ENCODE measurements at regions not wholly inside any gene's neighbourhood (a gene's known extent, or its start where the extent isn't known, plus 50 kb on each side); places are given as distances from the start of the nearest gene placed in this dataset.
A peak's percentile ranks its signal among the peaks of the same experiment; 100 is the strongest.

DNA sequence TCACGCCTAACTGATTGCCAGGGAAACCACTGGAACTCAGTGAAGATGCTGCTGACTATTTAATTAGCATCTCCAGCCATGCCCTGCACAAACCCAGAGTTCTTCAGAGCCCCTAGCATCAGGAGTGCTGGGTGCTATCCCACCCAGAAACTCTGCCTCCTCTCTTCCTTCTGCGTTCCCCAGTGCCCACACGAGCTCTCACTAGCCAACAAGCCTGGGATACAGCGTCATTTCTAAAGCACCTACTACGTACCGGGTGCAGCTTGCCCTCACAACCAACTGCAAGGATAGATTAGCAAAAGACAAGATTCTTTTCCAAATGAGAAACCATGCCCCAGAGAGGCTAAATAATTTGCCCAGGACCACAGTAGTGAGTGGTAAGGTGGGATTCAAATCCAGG, 105.2 kb upstream of the FOXP4 start:
- peaks cover 12% of the 10 kb centered on the region for H3K27me3 ChIP-seq
- no peaks in the 10 kb centered on the region for H3K9me3 ChIP-seq
- no peak overlapping the region for H3K27ac ChIP-seq
- H3K36me3 ChIP-seq: no peaks in the 10 kb centered on the region
- TF ChIP-seq EP300 (IDR thresholded peaks at IDR 0.05) (no peak), POLR2A (IDR thresholded peaks at IDR 0.05) (no peak), POLR2AphosphoS5 (IDR thresholded peaks at IDR 0.05) (no peak), CTCF (IDR thresholded peaks at IDR 0.05) (no peak)
- no peak for ATAC-seq
- peaks cover 0 to 38% (median 18%) of the 10 kb centered on the region in 3 donors for H3K4me1 ChIP-seq
- WGBS, 2 donors (ENCODE audit: low coverage in 1 of 2): 96 to 97% methylated on average over 4 to 6 of the region's 6 CpGs
- H3K4me3 ChIP-seq: no peak overlapping the region

GRCh38 chr6:41441598-41442351, 104.4 kb upstream of the FOXP4 start:
- Histone ChIP-seq H3K9me3 (no peaks in the 10 kb centered on the region), H3K4me3 (no peak overlapping the region), H3K4me1 (peaks cover 0 to 39% (median 18%) of the 10 kb centered on the region in 3 donors), H3K27ac (no peak overlapping the region), H3K27me3 (peaks cover 12% of the 10 kb centered on the region), H3K36me3 (no peaks in the 10 kb centered on the region)
- WGBS, 2 donors (ENCODE audit: low coverage in 1 of 2): 89 to 96% methylated on average over 3 to 6 of the region's 9 CpGs
- ATAC-seq: no peak
- TF ChIP-seq POLR2A (IDR thresholded peaks at IDR 0.05): no peak
- no peak for TF ChIP-seq POLR2AphosphoS5 (IDR thresholded peaks at IDR 0.05)
- no peak for TF ChIP-seq EP300 (IDR thresholded peaks at IDR 0.05)
- TF ChIP-seq CTCF (IDR thresholded peaks at IDR 0.05): no peak

GRCh38 chr6:41442352-41442672, 103.9 kb upstream of the FOXP4 start:
- ATAC-seq: no peak
- Histone ChIP-seq H3K4me3 (no peak overlapping the region), H3K9me3 (no peaks in the 10 kb centered on the region), H3K27me3 (peaks cover 12% of the 10 kb centered on the region), H3K36me3 (no peaks in the 10 kb centered on the region), H3K27ac (no peak overlapping the region), H3K4me1 (peaks cover 0 to 39% (median 18%) of the 10 kb centered on the region in 3 donors)
- no peak for TF ChIP-seq POLR2AphosphoS5 (IDR thresholded peaks at IDR 0.05)
- TF ChIP-seq EP300 (IDR thresholded peaks at IDR 0.05): no peak
- no peak for TF ChIP-seq CTCF (IDR thresholded peaks at IDR 0.05)
- no peak for TF ChIP-seq POLR2A (IDR thresholded peaks at IDR 0.05)
- WGBS, 2 donors (ENCODE audit: low coverage in 1 of 2): no CpG with 5 or more reads among the region's 2 CpGs

DNA sequence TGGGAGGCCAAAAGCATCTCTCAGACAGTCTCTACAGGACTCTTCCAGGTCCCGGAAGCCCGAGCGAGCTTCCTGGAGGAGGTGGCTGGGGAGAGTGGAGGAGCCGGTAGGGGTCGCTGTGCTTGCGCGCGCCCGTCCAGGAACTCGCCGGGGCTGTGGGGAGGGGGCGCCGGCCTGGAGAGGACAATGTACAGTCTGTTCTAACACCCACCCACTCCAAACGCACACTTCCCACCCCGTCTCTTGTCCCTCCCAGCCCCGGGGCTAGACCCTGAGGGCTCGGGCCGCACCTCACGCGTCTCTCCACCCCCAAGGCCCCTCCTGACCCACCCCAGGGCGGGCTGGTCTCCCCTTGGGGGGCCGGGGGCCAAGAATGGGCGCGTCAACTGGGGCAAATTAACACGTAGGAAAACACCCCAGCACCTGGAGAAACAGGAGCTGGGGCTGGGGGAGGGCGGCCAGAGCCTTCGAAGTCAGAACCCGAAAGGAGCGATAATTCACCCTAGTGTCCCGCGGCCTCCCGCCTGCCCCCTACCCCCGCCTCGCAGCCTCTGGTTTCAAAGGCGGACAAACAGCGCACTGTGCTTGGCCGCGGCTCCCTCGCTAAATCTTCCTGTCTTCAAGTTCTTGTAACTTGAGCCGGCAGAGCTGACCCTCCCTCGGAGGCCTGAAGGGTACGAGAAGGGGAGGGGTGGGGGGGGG, 103.2 kb upstream of the FOXP4 start:
- Histone ChIP-seq H3K4me3 (peak overlapping the region in 1 of 2 donors; percentile 40), H3K9me3 (no peaks in the 10 kb centered on the region), H3K36me3 (no peaks in the 10 kb centered on the region), H3K27me3 (peaks cover 12% of the 10 kb centered on the region), H3K27ac (peak overlapping the region in 3 of 4 donors; percentile 64 to 76 (median 74)), H3K4me1 (peaks cover 0 to 39% (median 18%) of the 10 kb centered on the region in 3 donors)
- ATAC-seq: peak; percentile 30
- TF ChIP-seq POLR2A (IDR thresholded peaks at IDR 0.05): no peak
- peak in 2 of 4 experiments; percentile 23 to 52 for TF ChIP-seq CTCF (IDR thresholded peaks at IDR 0.05)
- 0% methylated on average over 4 of the region's 42 CpGs for WGBS, 2 donors (ENCODE audit: low coverage in 1 of 2)

Measured in gastroesophageal sphincter (tissue), 4 donors.